ENCODE measurements at regions not wholly inside any gene's neighbourhood (a gene's known extent, or its start where the extent isn't known, plus 50 kb on each side); places are given as distances from the start of the nearest gene placed in this dataset.

- no peak for DNase-seq (ENCODE audit: low spot score)
These were observed 98.3 kb upstream of the FGF3 start for GRCh38 chr11:69917529-69917928.

GRCh38 chr11:69918231-69918937, 99.2 kb upstream of the FGF3 start:
- DNase-seq (ENCODE audit: low spot score), result no peak

DNA sequence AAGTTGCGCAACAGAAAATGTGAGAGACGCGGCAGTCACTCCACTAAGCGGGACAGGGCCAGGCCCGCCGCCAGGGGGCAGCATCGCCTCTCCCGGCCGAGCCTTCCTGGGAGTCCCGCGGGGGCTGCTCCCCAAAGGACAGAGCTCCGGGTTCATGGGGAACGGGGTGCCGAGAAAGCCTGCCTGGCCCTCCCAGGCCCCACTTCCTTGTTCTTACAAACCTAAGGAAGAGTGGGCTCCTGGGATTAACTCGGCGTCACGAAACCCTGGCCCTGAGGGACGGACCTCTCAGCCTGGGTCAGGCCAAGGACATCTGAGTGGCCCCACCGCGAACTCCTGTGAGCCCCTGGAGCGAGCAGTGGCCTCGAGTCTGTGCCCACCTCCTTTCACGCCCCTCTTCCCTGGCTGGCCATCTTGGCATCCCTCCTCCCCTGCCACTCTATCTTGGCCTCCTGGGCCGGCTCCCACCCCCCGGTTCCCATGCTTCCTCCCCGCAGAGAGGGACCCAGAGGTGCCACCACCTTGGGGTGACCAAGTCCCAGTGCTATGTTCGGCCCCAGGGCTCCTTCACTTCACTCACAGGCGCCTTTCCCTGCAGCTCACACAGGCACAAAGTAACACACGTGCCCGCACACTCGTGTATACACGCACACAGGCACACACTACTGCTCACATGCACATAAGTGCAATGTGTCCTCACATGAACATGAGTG, 99.9 kb upstream of the FGF3 start:
- peak; percentile 85 for DNase-seq (ENCODE audit: low spot score)

DNA sequence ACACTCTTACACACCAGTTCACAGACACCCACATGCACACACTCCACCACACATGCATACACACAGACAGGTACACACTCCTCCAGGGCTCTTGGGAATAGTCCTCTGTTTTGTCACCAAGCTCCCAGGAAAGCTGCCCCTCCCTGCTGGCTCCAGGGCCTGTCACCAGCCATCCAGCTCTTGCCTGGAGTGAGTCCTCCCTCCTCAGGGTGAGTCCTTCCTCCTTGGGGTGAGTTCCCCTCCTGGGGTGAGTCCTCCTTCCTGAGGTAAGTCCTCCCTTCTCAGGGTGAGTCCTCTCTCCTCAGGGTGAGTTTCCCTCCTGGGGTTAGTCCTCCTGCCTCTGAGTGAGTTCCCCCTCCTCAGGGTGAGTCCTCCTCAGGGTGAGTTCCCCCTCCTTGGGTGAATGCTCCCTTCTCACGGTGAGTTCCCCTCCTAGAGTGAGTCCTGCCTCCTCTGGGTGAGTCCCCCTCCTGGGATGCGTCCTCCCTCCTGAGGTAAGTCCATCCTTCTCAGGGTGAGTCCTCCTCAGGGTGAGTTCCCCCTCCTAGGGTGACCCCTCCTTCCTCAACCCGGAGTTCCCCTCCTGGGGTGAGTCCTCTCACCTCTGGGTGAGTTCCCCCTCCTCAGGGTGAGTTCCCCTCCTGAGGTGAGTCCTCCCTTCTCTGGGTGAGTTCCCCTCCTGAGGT, 100.6 kb upstream of the FGF3 start:
- DNase-seq (ENCODE audit: low spot score), result no peak

DNA sequence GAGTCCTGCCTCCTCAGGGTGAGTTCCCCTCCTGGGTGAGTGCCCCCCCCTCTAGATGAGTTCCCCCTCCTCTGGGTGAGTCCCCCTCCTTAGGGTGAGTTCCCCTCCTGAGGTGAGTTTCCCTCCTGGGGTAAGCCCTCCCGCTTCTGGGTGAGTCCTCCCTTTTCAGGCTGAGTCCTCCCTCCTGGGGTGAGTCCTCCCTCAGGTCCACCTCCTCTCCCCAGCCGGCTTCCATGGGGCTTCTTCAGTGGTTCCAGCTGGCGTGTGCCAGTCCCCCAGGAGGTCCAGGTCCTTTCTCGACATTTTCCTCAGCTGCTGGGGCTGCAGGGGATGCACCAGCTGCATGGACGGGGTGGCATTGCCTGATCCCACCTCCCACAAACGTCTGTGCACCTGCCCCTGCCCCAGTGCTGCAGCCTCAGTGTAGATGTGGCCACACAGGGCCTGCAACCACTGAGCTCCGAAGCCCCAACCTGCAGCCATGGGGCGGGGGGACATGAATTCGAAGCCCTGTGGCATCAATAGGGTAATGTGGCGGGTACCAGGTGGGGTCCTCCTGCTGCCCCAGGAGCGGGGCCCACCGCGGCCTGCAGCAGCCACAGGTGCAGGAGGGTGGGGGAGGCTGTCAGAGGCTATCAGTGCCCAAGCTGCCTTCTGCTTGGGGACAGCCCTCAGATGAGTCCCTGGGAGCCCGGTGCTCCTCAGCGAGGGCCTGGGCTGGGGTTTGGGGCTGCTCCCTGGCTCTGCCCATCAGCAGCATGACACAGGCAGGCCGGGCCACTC, 101.3 kb upstream of the FGF3 start:
- DNase-seq (ENCODE audit: low spot score), result no peak

- DNase-seq (ENCODE audit: low spot score), result no peak
These were observed 102.2 kb upstream of the FGF3 start for GRCh38 chr11:69921128-69922014.

GRCh38 chr11:69922015-69922595, 102.9 kb upstream of the FGF3 start:
- DNase-seq (ENCODE audit: low spot score), result no peak

DNA sequence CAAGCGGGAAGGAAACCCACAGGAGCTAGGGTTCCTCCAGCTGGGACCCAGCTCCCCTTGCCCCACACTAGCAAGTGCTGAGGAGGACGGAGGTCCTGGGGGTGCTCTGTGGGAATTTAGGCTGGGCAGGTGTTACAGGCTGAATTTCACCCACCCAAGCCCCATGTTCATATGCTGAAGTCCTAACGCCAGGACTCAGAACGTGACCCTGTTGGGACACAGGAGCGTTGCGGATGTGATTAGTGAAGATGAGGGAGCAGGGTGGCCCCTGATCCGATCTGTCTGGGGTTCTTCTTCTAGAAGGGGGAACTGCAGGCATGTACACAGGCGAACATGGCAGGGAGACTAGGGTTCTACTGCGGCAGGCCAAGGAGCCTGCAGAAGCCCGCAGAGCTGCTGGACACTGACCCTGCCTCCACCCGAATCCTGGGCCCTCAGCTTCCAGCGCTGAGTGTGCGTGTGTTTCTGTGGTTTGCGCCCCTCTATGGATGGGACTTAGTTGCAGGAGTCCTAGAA, 103.4 kb upstream of the FGF3 start:
- DNase-seq (ENCODE audit: low spot score), result no peak

GRCh38 chr11:69923196-69923595, 104.0 kb upstream of the FGF3 start:
- DNase-seq (ENCODE audit: low spot score), result no peak

- DNase-seq (ENCODE audit: low spot score), result no peak
These were observed 104.6 kb upstream of the FGF3 start for GRCh38 chr11:69923641-69924307.

GRCh38 chr11:69924308-69925161, 105.3 kb upstream of the FGF3 start:
- DNase-seq (ENCODE audit: low spot score), result no peak

GRCh38 chr11:69925366-69926196, 106.4 kb upstream of the FGF3 start:
- DNase-seq (ENCODE audit: low spot score), result no peak

GRCh38 chr11:69926376-69927050, 107.3 kb upstream of the FGF3 start:
- DNase-seq (ENCODE audit: low spot score), result no peak

DNA sequence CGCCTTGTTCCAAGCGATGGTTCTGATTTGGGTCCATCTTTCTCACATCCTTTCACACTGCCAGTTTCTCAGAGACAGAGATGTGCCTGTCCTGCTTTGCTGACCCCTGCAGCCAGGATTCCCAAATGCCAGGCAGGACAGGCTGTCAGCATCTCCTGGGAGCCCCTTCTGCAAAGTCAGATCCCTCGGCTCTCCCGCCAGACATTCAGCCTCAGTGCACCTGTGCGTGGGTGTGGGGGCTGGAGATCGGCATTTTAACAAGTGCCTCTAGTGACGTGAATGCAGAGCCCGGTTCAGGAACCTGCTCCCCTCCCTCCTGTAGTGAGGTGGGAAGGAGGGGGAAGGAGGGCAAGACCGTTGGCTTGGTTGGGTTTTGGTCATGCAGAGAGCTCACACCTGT, 108.9 kb upstream of the FGF3 start:
- no peak for DNase-seq (ENCODE audit: low spot score)

DNA sequence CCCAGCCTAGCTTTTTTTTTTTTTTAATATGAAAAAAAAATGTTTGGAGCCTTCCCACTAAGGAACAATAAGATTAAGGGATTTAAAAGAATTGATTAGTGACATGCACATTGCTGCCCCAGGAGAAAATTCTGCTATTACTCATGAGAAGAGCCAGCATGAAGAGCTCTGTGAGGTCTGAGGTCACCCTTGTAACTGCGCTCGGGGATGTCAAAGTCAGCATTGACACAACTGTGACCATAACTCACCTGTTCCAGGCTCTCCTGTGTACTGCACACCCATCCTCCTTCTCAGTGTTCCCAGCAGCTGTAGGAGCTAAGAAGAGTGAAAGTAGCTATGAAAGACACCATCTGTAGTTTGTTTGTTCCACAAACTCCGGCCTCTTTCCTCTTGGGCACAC, 109.8 kb upstream of the FGF3 start:
- DNase-seq (ENCODE audit: low spot score), result no peak

DNA sequence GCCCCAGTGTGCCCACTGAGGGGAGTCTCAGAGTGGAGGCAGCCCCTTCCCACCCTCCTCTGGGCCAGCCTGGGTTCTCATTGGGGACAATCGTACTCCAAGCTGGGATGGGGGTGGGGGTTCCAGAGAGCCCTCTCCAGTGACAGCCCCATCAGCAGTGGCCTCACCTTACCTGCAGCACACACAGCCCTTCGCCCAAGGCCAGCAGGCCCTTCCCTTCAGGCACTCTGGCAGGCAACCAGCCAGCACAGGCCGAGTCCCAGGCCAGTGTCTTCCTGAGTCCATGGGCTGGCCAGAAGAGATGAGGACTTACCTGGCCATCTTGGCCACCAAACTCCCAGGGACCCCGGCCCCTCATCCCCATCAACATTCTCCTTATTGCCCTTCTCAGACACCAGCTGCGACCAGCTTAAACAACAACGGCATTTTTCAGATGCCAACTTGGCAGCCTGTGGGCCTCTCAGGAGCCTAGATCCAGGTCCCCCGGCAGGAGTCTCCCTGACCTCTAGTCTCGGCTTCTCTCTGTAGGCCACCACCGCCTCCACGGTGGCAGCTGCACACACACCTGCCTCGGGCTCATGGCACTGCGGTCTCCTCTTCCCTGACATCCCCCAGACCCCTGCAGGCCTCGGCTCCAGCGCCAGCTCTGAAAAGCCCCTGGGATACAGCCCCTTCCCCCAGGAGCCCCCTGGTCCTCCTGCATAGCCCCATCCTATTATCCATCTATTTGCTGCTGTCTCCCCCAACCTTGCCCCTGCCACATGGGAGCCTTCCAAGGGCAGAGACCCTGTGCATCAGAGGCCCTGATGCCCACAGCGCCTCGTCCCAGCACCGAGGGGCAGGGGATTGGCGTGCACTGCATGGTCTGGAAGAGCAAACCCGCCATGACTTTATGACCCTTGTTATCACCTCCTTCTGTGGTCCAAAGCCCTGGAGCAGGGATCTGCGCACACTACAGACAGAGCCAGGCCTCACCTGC, 111.2 kb upstream of the FGF3 start:
- no peak for DNase-seq (ENCODE audit: low spot score)

All from HT-29 (cell line).